ENCODE measurements at regions not wholly inside any gene's neighbourhood (a gene's known extent, or its start where the extent isn't known, plus 50 kb on each side); places are given as distances from the start of the nearest gene placed in this dataset.
"Not testable (repeated sequence)": the region's sequence is repeated elsewhere in the genome, so short reads cannot be mapped to it uniquely, and the experiment has no call there.

GRCh38 chr5:152178350-152178699, 226.8 kb downstream of the NMUR2 start:
- DNase-seq (ENCODE audit: low spot score): no peak

DNA sequence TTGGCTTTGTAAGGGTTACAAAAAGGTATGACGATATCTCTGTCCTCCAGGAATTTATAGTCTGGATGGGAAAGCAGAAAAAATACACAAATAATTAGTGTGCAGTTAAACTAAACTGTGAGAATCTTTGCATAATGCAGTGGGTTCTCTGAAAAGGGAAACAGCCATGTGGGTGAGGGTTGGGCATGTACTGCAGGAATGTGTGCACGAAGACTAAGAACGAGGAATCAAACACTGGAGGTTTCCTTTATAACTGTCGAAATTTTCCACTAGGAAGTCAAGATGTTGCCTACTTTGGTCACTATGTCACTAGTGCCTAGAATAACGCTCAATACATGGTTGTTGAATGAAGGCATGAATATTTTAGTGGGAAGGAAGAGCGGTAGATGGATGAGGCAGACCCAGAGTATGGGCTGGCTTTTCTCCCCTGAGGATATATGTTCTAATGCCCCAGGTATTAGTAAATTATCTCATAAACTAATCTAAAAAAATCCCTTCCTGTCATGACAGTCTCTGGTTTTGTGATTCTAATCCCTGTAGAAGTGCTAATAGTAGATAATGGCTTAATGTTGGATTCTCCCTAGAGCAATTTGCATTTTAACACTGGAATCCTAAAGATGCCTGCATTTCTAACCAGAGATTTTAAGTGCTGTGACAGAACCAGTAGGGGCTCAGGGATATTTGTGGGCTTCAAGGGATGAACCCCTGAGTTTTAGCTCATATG, 227.3 kb downstream of the NMUR2 start:
- no peak for DNase-seq (ENCODE audit: low spot score)

- DNase-seq (ENCODE audit: low spot score): no peak
These were observed 233.2 kb downstream of the NMUR2 start for GRCh38 chr5:152171888-152172287.

DNA sequence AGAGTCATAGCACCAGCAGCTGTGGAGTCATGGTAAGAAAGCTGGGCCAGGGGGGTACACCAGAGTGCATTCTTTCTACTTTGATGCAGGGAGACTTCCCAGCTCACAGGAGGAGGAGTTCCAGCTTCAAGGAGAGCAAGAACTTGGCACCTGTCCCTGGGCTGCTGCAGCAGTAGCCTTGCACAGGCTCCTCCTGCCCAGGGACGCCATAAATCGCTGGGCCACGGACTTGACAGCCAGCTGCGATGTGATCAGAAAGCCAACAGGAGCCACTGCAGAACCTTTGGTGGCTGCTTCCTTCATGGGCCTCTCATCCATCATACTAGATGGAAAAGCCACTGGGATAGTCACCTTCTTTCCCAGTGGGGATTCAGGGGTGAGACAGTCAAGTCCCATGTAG, 234.7 kb downstream of the NMUR2 start:
- no peak for DNase-seq (ENCODE audit: low spot score)

GRCh38 chr5:152164860-152165259, 240.2 kb upstream of the GLRA1 start:
- DNase-seq (ENCODE audit: low spot score): peak; percentile 30

GRCh38 chr5:152159894-152160293, 235.2 kb upstream of the GLRA1 start:
- DNase-seq (ENCODE audit: low spot score): not testable (repeated sequence)

DNA sequence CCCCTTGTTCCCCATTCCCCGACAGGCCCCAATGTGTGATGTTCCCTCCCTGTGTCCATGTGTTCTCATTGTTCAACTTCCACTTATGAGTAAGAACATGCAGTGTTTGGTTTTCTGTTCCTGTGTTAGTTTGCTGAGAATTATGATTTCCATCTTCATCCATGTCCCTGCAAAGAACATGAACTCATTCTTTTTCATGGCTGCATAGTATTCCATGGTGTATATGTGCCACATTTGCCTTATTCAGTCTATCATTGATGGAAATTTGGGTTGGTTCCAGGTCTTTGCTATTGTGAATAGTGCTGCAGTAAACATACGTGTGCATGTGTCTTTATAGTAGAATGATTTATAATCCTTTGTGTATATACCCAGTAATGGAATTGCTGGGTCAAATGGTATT, 229.8 kb upstream of the GLRA1 start:
- DNase-seq (ENCODE audit: low spot score): not testable (repeated sequence)

- no peak for DNase-seq (ENCODE audit: low spot score)
These were observed 227.3 kb upstream of the GLRA1 start for GRCh38 chr5:152151940-152152339.

GRCh38 chr5:152151113-152151512, 226.5 kb upstream of the GLRA1 start:
- DNase-seq (ENCODE audit: low spot score): no peak

DNA sequence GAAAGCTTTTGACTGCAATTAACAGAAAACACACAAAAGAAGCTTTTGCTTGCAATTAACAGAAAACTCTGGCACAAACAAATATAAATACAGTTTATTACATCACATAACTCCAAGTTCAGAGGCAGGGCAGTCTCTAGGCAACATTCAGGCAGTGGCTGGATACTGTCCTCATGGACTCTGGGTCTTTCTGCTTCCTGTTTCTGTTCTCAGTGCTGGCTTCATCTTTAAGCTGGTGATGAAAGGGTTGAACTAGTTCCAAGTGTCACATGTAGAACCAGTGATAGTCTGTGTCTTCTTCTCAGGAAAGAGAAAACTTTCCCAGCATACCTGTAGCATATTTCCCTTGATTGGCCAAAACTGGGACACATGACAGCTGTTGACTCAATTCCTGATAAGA, 222.6 kb upstream of the GLRA1 start:
- DNase-seq (ENCODE audit: low spot score): no peak

GRCh38 chr5:152146566-152146965, 221.9 kb upstream of the GLRA1 start:
- no peak for DNase-seq (ENCODE audit: low spot score)

GRCh38 chr5:152144556-152144955, 219.9 kb upstream of the GLRA1 start:
- no peak for DNase-seq (ENCODE audit: low spot score)

- no peak for DNase-seq (ENCODE audit: low spot score)
These were observed 219.4 kb upstream of the GLRA1 start for GRCh38 chr5:152144030-152144429.

GRCh38 chr5:152142840-152143469, 218.3 kb upstream of the GLRA1 start:
- DNase-seq (ENCODE audit: low spot score): peak; percentile 80

- no peak for DNase-seq (ENCODE audit: low spot score)
These were observed 215.7 kb upstream of the GLRA1 start for GRCh38 chr5:152140347-152140746.

GRCh38 chr5:152137063-152137462, 212.4 kb upstream of the GLRA1 start:
- no peak for DNase-seq (ENCODE audit: low spot score)

GRCh38 chr5:152136321-152136720, 211.7 kb upstream of the GLRA1 start:
- no peak for DNase-seq (ENCODE audit: low spot score)

- DNase-seq (ENCODE audit: low spot score): no peak
These were observed 211.2 kb upstream of the GLRA1 start for GRCh38 chr5:152135827-152136226.

GRCh38 chr5:152125661-152126205, 201.1 kb upstream of the GLRA1 start:
- DNase-seq (ENCODE audit: low spot score): no peak

DNA sequence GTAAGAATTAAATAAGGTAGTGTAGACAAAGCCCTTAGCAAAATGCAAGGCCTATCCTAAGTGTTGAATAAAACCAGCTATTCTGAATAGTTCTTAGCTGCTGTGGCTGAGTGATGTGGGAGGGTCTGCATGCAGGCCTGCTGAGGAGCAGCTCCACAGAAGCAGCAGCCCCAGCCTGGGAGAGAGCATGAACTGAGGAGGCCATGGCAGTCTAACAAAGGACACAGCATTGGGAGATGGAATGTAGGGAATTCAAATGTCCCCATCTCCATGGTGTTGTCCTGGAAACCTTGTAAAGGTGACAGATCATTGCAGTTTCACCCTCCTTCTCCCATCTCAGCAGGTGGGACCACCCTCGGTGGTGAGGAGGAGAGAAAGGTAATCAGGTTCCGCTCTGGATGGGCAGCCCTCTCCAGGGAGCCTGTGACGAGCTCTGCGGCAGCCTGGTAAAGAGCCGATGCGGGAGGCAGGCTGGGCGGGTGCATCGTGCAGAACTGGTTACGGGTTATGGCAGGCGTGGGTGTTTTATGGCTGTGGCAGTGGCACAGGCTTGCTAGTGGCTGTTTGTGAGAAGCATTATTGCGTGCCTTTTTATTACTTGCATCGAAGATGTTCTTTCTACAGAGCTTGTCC, 199.9 kb upstream of the GLRA1 start:
- peak; percentile 20 for DNase-seq (ENCODE audit: low spot score)

GRCh38 chr5:152118676-152119470, 194.2 kb upstream of the GLRA1 start:
- DNase-seq (ENCODE audit: low spot score): no peak

GRCh38 chr5:152116934-152117333, 192.3 kb upstream of the GLRA1 start:
- DNase-seq (ENCODE audit: low spot score): no peak

All from iPS-NIHi11 (cell line).